Endothelial cell (in vitro differentiated cells): ENCODE measurements at regions not wholly inside any gene's neighbourhood (a gene's known extent, or its start where the extent isn't known, plus 50 kb on each side); places are given as distances from the start of the nearest gene placed in this dataset.

Experiments used
- DNase-seq: peaks from one replicate; pipeline ENCODE4 v3.0.0; 2021; ENCODE audit warnings: low spot score
- H3K27ac Mint-ChIP-seq: one replicate; pipeline ENCODE4 v1.8.0; 2021; ENCODE audit warnings: mixed read lengths, inconsistent platforms; ENCODE audit not compliant: unreplicated experiment
- H3K27me3 Mint-ChIP-seq: one replicate; pipeline ENCODE4 v1.8.0; 2021; ENCODE audit warnings: mild to moderate bottlenecking, moderate library complexity, mixed read lengths, inconsistent platforms; ENCODE audit not compliant: unreplicated experiment
- H3K36me3 Mint-ChIP-seq: one replicate; pipeline ENCODE4 v1.8.0; 2021; ENCODE audit warnings: mild to moderate bottlenecking, low read depth, mixed read lengths, inconsistent platforms; ENCODE audit not compliant: unreplicated experiment
- H3K4me1 Mint-ChIP-seq: one replicate; pipeline ENCODE4 v1.8.0; 2021; ENCODE audit warnings: mild to moderate bottlenecking, mixed read lengths, inconsistent platforms; ENCODE audit not compliant: unreplicated experiment
- H3K4me3 Mint-ChIP-seq: one replicate; pipeline ENCODE4 v1.8.0; 2021; ENCODE audit warnings: mild to moderate bottlenecking, mixed read lengths, inconsistent platforms; ENCODE audit not compliant: unreplicated experiment
- H3K9me3 Mint-ChIP-seq: one replicate; pipeline ENCODE4 v1.8.0; 2021; ENCODE audit warnings: mixed read lengths, inconsistent platforms; ENCODE audit not compliant: unreplicated experiment
- CTCF ChIP-seq: fragments of 200-600 bp; sonication (generic); IDR thresholded peaks from one replicate; pipeline ENCODE4 v1.5.0; 2021; ENCODE audit warnings: antibody characterized with exemption; ENCODE audit not compliant: unreplicated experiment

GRCh38 chr2:128841803-128842202, 523.1 kb upstream of the HS6ST1 start:
- H3K36me3 Mint-ChIP-seq: no peaks in the 10 kb centered on the region
- H3K4me3 Mint-ChIP-seq: no peak overlapping the region
- DNase-seq: no peak
- no peak for TF ChIP-seq CTCF
- H3K27ac Mint-ChIP-seq: no peak overlapping the region
- H3K9me3 Mint-ChIP-seq: no peaks in the 10 kb centered on the region
- H3K4me1 Mint-ChIP-seq: no peaks in the 10 kb centered on the region
- H3K27me3 Mint-ChIP-seq: peaks cover 4% of the 10 kb centered on the region

GRCh38 chr2:128867311-128867710, 548.6 kb upstream of the HS6ST1 start:
- no peak for TF ChIP-seq CTCF
- H3K4me1 Mint-ChIP-seq: peaks cover 11% of the 10 kb centered on the region
- no peak for DNase-seq
- no peaks in the 10 kb centered on the region for H3K27me3 Mint-ChIP-seq
- no peak overlapping the region for H3K27ac Mint-ChIP-seq
- peaks cover 3% of the 10 kb centered on the region for H3K36me3 Mint-ChIP-seq
- H3K4me3 Mint-ChIP-seq: no peak overlapping the region
- H3K9me3 Mint-ChIP-seq: no peaks in the 10 kb centered on the region

GRCh38 chr2:128867936-128868636, 549.4 kb upstream of the HS6ST1 start:
- H3K27me3 Mint-ChIP-seq: no peaks in the 10 kb centered on the region
- H3K4me1 Mint-ChIP-seq: peaks cover 19% of the 10 kb centered on the region
- no peak overlapping the region for H3K27ac Mint-ChIP-seq
- DNase-seq: no peak
- TF ChIP-seq CTCF: no peak
- H3K4me3 Mint-ChIP-seq: no peak overlapping the region
- H3K9me3 Mint-ChIP-seq: no peaks in the 10 kb centered on the region
- peaks cover 3% of the 10 kb centered on the region for H3K36me3 Mint-ChIP-seq

GRCh38 chr2:128868686-128869551, 550.3 kb upstream of the HS6ST1 start:
- Mint-ChIP-seq H3K27ac (no peak overlapping the region), H3K4me3 (no peak overlapping the region)
- TF ChIP-seq CTCF: no peak

GRCh38 chr2:128874608-128875007, 555.9 kb upstream of the HS6ST1 start:
- H3K4me1 Mint-ChIP-seq: peaks cover 24% of the 10 kb centered on the region
- no peak overlapping the region for H3K27ac Mint-ChIP-seq
- H3K4me3 Mint-ChIP-seq: no peak overlapping the region
- DNase-seq: no peak
- no peak for TF ChIP-seq CTCF
- H3K36me3 Mint-ChIP-seq: peaks cover 4% of the 10 kb centered on the region
- peaks cover 1% of the 10 kb centered on the region for H3K27me3 Mint-ChIP-seq
- no peaks in the 10 kb centered on the region for H3K9me3 Mint-ChIP-seq

More at GRCh38 chr2:128868686-128869551, 550.3 kb upstream of the HS6ST1 start:
- Mint-ChIP-seq H3K27me3 (peaks cover 1% of the 10 kb centered on the region), H3K9me3 (no peaks in the 10 kb centered on the region), H3K36me3 (peaks cover 3% of the 10 kb centered on the region), H3K4me1 (peaks cover 25% of the 10 kb centered on the region)
- DNase-seq: no peak
